ENCODE measurements at regions not wholly inside any gene's neighbourhood (a gene's known extent, or its start where the extent isn't known, plus 50 kb on each side); places are given as distances from the start of the nearest gene placed in this dataset.

GRCh38 chr21:41073558-41073957 lies 94.4 kb upstream of the BACE2 start:
- DNase-seq, result no peak
- in situ Hi-C loops (cut with MboI), result loop anchor here (25.0 kb wide), 1 partner anchor 936 kb away; no protein-coding TSS in a partner anchor
- H3K27me3 ChIP-seq (replicated peaks; ENCODE audit: insufficient read depth), result peaks cover under 1% of the 10 kb centered on the region; the same call in 1 of the 2 replicates
- H3K4me2 ChIP-seq (ENCODE audit: unreplicated experiment), result no peak overlapping the region
- H3K9me3 ChIP-seq (ENCODE audit: low read depth), result no peaks in the 10 kb centered on the region
- no peaks in the 10 kb centered on the region for H3F3A ChIP-seq (ENCODE audit: insufficient read depth)
- TF ChIP-seq EZH2phosphoT487 (IDR thresholded peaks at IDR 0.05; ENCODE audit: insufficient read depth, low read depth) (no peak), EZH2 (IDR thresholded peaks at IDR 0.05; ENCODE audit: insufficient read depth, poor library complexity, severe bottlenecking) (no peak)
- H3K36me3 ChIP-seq (ENCODE audit: low read depth), result no peaks in the 10 kb centered on the region
- no peak overlapping the region for H2AFZ ChIP-seq
- H3K9me2 ChIP-seq (ENCODE audit: insufficient read depth), result no peaks in the 10 kb centered on the region
- H3K9ac ChIP-seq, result no peak overlapping the region
- 46 to 50% methylated on average over 8 of the region's 8 CpGs for WGBS, 2 experiments (ENCODE audit: low coverage in 1 of 2, low lambda C conversion rate in 2 of 2, missing lambda C conversion rate in 2 of 2)
- no peak overlapping the region for H3K27ac ChIP-seq
- H3K4me3 ChIP-seq, result no peak overlapping the region
- no peaks in the 10 kb centered on the region for H3K4me1 ChIP-seq (ENCODE audit: insufficient read depth)
- H3K79me2 ChIP-seq (ENCODE audit: insufficient read depth), result no peaks in the 10 kb centered on the region
- H4K20me1 ChIP-seq (ENCODE audit: insufficient read depth), result no peaks in the 10 kb centered on the region

DNA sequence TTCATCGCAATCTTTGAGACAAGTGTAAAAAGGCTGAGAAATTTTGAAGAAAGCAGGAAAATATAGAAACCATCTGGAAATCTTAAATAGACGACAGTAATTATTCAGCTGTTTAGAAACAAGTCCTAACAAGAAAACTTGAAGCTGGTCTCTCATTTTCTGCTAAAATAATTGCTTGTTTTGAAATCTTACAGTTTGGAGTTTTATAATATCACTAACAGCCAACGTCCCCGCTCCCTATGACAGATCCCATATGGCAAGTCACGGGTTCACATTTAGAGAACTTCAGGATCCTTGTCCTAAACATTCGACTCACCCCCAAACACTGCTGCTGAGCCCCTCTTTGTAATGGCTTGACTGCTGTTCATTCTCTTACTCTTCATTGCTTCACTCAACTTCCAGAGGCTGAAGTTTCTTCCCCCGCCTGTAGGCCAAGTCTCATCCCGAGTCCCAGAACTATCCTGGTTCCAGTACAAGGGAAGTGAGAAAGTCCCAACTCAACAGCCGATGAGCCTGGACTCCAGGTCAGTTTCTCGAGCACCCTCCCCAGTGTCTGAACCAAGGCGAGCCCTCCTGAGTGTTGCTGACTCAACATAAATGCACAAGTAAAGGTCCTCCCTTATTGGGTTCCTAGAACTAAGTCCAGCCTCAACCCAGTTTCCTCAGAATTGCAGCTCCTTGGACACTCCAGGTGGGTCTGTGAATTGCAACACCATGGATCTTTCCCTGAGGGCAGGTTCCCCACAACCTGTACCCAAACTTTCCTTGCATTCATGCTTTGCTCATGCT lies 93.4 kb upstream of the BACE2 start:
- in situ Hi-C loops (cut with MboI), result loop anchor here (25.0 kb wide), 1 partner anchor 937 kb away; no protein-coding TSS in a partner anchor
- 27 to 30% methylated on average over 11 of the region's 11 CpGs for WGBS, 2 experiments (ENCODE audit: low coverage in 1 of 2, low lambda C conversion rate in 2 of 2, missing lambda C conversion rate in 2 of 2)
- no peak overlapping the region for H3K9ac ChIP-seq

GRCh38 chr21:41075656-41076055 lies 92.3 kb upstream of the BACE2 start:
- no peaks in the 10 kb centered on the region for H3K27me3 ChIP-seq (replicated peaks; ENCODE audit: insufficient read depth)
- no peak for DNase-seq
- H3K4me2 ChIP-seq (ENCODE audit: unreplicated experiment), result no peak overlapping the region
- TF ChIP-seq EZH2 (IDR thresholded peaks at IDR 0.05; ENCODE audit: insufficient read depth, poor library complexity, severe bottlenecking), result no peak
- no peak for TF ChIP-seq EZH2phosphoT487 (IDR thresholded peaks at IDR 0.05; ENCODE audit: insufficient read depth, low read depth)
- in situ Hi-C loops (cut with MboI), result no loop called here
- no peak overlapping the region for H3K27ac ChIP-seq
- no peaks in the 10 kb centered on the region for H3K9me3 ChIP-seq (ENCODE audit: low read depth)
- no peaks in the 10 kb centered on the region for H3K9me2 ChIP-seq (ENCODE audit: insufficient read depth)
- H3K4me1 ChIP-seq (ENCODE audit: insufficient read depth), result no peaks in the 10 kb centered on the region
- H3K4me3 ChIP-seq, result no peak overlapping the region
- no peaks in the 10 kb centered on the region for H3F3A ChIP-seq (ENCODE audit: insufficient read depth)
- no peaks in the 10 kb centered on the region for H3K36me3 ChIP-seq (ENCODE audit: low read depth)
- 64 to 75% methylated on average over 16 to 18 of the region's 18 CpGs for WGBS, 2 experiments (ENCODE audit: low coverage in 1 of 2, low lambda C conversion rate in 2 of 2, missing lambda C conversion rate in 2 of 2)
- H3K79me2 ChIP-seq (ENCODE audit: insufficient read depth), result no peaks in the 10 kb centered on the region
- no peak overlapping the region for H2AFZ ChIP-seq
- no peaks in the 10 kb centered on the region for H4K20me1 ChIP-seq (ENCODE audit: insufficient read depth)
- no peak overlapping the region for H3K9ac ChIP-seq

More for the DNA sequence above, 93.4 kb upstream of the BACE2 start:
- no peaks in the 10 kb centered on the region for H4K20me1 ChIP-seq (ENCODE audit: insufficient read depth)
- no peaks in the 10 kb centered on the region for H3K4me1 ChIP-seq (ENCODE audit: insufficient read depth)
- no peak overlapping the region for H3K4me3 ChIP-seq
- no peaks in the 10 kb centered on the region for H3K27me3 ChIP-seq (replicated peaks; ENCODE audit: insufficient read depth)
- H3K9me2 ChIP-seq (ENCODE audit: insufficient read depth), result no peaks in the 10 kb centered on the region
- no peak overlapping the region for H2AFZ ChIP-seq
- H3K36me3 ChIP-seq (ENCODE audit: low read depth), result no peaks in the 10 kb centered on the region
- DNase-seq, result no peak
- no peaks in the 10 kb centered on the region for H3F3A ChIP-seq (ENCODE audit: insufficient read depth)
- H3K4me2 ChIP-seq (ENCODE audit: unreplicated experiment), result no peak overlapping the region
- no peaks in the 10 kb centered on the region for H3K9me3 ChIP-seq (ENCODE audit: low read depth)
- H3K79me2 ChIP-seq (ENCODE audit: insufficient read depth), result no peaks in the 10 kb centered on the region
- H3K27ac ChIP-seq, result no peak overlapping the region
- TF ChIP-seq EZH2 (IDR thresholded peaks at IDR 0.05; ENCODE audit: insufficient read depth, poor library complexity, severe bottlenecking), result no peak
- no peak for TF ChIP-seq EZH2phosphoT487 (IDR thresholded peaks at IDR 0.05; ENCODE audit: insufficient read depth, low read depth)

DNA sequence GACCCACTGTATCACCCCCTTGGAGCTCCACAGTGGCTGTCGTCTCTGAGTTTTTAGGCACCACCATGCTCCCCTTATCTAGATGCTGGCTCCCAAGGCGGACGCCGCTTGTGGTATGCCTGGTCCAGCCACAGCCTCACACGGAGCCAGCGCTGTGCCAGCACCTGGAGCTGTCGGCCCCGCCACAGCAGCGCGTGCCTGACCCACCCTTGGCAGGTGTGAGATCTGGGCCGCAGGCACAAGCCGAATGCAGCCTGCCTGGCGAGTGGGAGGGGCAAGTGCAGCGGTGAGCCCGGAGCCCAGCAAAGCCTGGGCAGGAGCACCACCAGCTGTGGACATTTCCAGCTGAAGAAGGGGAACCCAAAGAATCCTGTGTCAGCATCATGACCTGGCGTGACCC lies 91.9 kb upstream of the BACE2 start:
- no peak overlapping the region for H3K4me3 ChIP-seq
- H3K9me3 ChIP-seq (ENCODE audit: low read depth), result no peaks in the 10 kb centered on the region
- in situ Hi-C loops (cut with MboI), result no loop called here
- H3F3A ChIP-seq (ENCODE audit: insufficient read depth), result no peaks in the 10 kb centered on the region
- WGBS, 2 experiments (ENCODE audit: low coverage in 1 of 2, low lambda C conversion rate in 2 of 2, missing lambda C conversion rate in 2 of 2), result 79 to 80% methylated on average over 11 to 16 of the region's 16 CpGs
- no peak for DNase-seq
- TF ChIP-seq EZH2 (IDR thresholded peaks at IDR 0.05; ENCODE audit: insufficient read depth, poor library complexity, severe bottlenecking) (no peak), EZH2phosphoT487 (IDR thresholded peaks at IDR 0.05; ENCODE audit: insufficient read depth, low read depth) (no peak)
- H3K4me1 ChIP-seq (ENCODE audit: insufficient read depth), result no peaks in the 10 kb centered on the region
- H3K9me2 ChIP-seq (ENCODE audit: insufficient read depth), result no peaks in the 10 kb centered on the region
- H3K9ac ChIP-seq, result no peak overlapping the region
- H3K36me3 ChIP-seq (ENCODE audit: low read depth), result no peaks in the 10 kb centered on the region
- H3K27me3 ChIP-seq (replicated peaks; ENCODE audit: insufficient read depth), result no peaks in the 10 kb centered on the region
- no peaks in the 10 kb centered on the region for H4K20me1 ChIP-seq (ENCODE audit: insufficient read depth)
- no peaks in the 10 kb centered on the region for H3K79me2 ChIP-seq (ENCODE audit: insufficient read depth)
- H3K4me2 ChIP-seq (ENCODE audit: unreplicated experiment), result no peak overlapping the region
- H3K27ac ChIP-seq, result no peak overlapping the region
- H2AFZ ChIP-seq, result no peak overlapping the region

All from GM23248 (cell line).